ENCODE measurements at regions not wholly inside any gene's neighbourhood (a gene's known extent, or its start where the extent isn't known, plus 50 kb on each side); places are given as distances from the start of the nearest gene placed in this dataset.

- Histone ChIP-seq H3K27me3 (ENCODE audit: control insufficient read depth, extremely low read depth, insufficient read depth, low read length) (no peaks in the 10 kb centered on the region), H3K4me3 (ENCODE audit: control insufficient read depth in 2 of 3, extremely low read depth in 1 of 3, insufficient read depth in 2 of 3, low read depth in 1 of 3, low read length in 3 of 3) (no peak overlapping the region), H2AFZ (ENCODE audit: control insufficient read depth, low read length) (no peak overlapping the region), H3K4me1 (ENCODE audit: control insufficient read depth, extremely low read depth, insufficient read depth, low read length) (peaks cover under 1% of the 10 kb centered on the region), H3K4me2 (ENCODE audit: control insufficient read depth, extremely low read depth, insufficient read depth, low read depth, low read length) (no peak overlapping the region), H3K79me2 (ENCODE audit: control insufficient read depth, insufficient read depth, low read length) (no peaks in the 10 kb centered on the region), H3K9ac (ENCODE audit: control insufficient read depth, extremely low read depth, insufficient read depth, low read length) (no peak overlapping the region), H3K27ac (ENCODE audit: control insufficient read depth, insufficient read depth, low read length) (no peak overlapping the region), H3K9me1 (ENCODE audit: control insufficient read depth, extremely low read depth, insufficient read depth, low read length) (no peaks in the 10 kb centered on the region), H3K9me3 (ENCODE audit: control insufficient read depth, low read depth, low read length) (no peaks in the 10 kb centered on the region), H3K36me3 (ENCODE audit: control insufficient read depth in 2 of 2, extremely low read depth in 1 of 2, insufficient read depth in 2 of 2, low read length in 2 of 2) (no peaks in the 10 kb centered on the region), H4K20me1 (ENCODE audit: control insufficient read depth, extremely low read depth, insufficient read depth, low read length) (no peaks in the 10 kb centered on the region)
- FAIRE-seq, result no peak
- TF ChIP-seq EZH2 (IDR thresholded peaks at IDR 0.05; ENCODE audit: low read length), result no peak
- TF ChIP-seq, protein P1, sequence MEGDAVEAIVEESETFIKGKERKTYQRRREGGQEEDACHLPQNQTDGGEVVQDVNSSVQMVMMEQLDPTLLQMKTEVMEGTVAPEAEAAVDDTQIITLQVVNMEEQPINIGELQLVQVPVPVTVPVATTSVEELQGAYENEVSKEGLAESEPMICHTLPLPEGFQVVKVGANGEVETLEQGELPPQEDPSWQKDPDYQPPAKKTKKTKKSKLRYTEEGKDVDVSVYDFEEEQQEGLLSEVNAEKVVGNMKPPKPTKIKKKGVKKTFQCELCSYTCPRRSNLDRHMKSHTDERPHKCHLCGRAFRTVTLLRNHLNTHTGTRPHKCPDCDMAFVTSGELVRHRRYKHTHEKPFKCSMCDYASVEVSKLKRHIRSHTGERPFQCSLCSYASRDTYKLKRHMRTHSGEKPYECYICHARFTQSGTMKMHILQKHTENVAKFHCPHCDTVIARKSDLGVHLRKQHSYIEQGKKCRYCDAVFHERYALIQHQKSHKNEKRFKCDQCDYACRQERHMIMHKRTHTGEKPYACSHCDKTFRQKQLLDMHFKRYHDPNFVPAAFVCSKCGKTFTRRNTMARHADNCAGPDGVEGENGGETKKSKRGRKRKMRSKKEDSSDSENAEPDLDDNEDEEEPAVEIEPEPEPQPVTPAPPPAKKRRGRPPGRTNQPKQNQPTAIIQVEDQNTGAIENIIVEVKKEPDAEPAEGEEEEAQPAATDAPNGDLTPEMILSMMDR (optimal IDR thresholded peaks at IDR 0.05 in 1 of 3, IDR thresholded peaks at IDR 0.05 in 1 of 3, conservative IDR thresholded peaks at IDR 0.05 in 1 of 3; ENCODE audit: extremely low read depth in 1 of 3, insufficient read depth in 2 of 3, low read length in 3 of 3), result no peak
- DNase-seq (ENCODE audit: low read depth, low spot score), result no peak
- dilution Hi-C loops (cut with MboI; ENCODE audit: extremely low pct_ligation_motif_present, low sequenced_read_pairs), result no loop called here
Measured at GRCh38 chr14:53376064-53376463, 222.9 kb upstream of the DDHD1 start.

DNA sequence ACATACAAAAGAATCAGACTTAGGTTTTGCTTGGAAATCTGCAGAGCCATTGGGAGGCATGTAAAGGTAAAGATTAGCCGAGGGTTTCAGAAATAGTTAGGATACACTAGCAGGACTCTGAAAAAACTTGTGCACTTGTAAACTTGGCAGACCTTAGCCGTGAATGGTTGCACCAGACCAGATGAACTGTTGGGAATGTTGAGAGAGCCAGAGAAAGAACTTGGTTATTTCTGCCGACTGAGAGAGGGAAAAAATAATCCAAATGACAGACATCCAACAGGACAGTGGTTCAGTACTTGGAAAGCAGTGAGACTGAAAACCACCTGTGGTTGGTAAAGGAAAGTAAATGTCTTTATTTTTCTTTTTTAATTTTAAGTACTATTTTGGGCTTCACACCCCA, 222.5 kb upstream of the DDHD1 start:
- DNase-seq (ENCODE audit: low read depth, low spot score) (no peak), FAIRE-seq (no peak)
- H4K20me1 ChIP-seq (ENCODE audit: control insufficient read depth, extremely low read depth, insufficient read depth, low read length), result no peaks in the 10 kb centered on the region
- H3K9me1 ChIP-seq (ENCODE audit: control insufficient read depth, extremely low read depth, insufficient read depth, low read length), result no peaks in the 10 kb centered on the region
- no peak overlapping the region for H3K4me2 ChIP-seq (ENCODE audit: control insufficient read depth, extremely low read depth, insufficient read depth, low read depth, low read length)
- TF ChIP-seq, protein P1 (optimal IDR thresholded peaks at IDR 0.05 in 1 of 3, IDR thresholded peaks at IDR 0.05 in 1 of 3, conservative IDR thresholded peaks at IDR 0.05 in 1 of 3; ENCODE audit: extremely low read depth in 1 of 3, insufficient read depth in 2 of 3, low read length in 3 of 3), result no peak
- TF ChIP-seq EZH2 (IDR thresholded peaks at IDR 0.05; ENCODE audit: low read length), result no peak
- H2AFZ ChIP-seq (ENCODE audit: control insufficient read depth, low read length), result no peak overlapping the region
- no peak overlapping the region for H3K27ac ChIP-seq (ENCODE audit: control insufficient read depth, insufficient read depth, low read length)
- no peaks in the 10 kb centered on the region for H3K9me3 ChIP-seq (ENCODE audit: control insufficient read depth, low read depth, low read length)
- H3K27me3 ChIP-seq (ENCODE audit: control insufficient read depth, extremely low read depth, insufficient read depth, low read length), result no peaks in the 10 kb centered on the region
- no peak overlapping the region for H3K4me3 ChIP-seq (ENCODE audit: control insufficient read depth in 2 of 3, extremely low read depth in 1 of 3, insufficient read depth in 2 of 3, low read depth in 1 of 3, low read length in 3 of 3)
- H3K79me2 ChIP-seq (ENCODE audit: control insufficient read depth, insufficient read depth, low read length), result no peaks in the 10 kb centered on the region
- no peak overlapping the region for H3K9ac ChIP-seq (ENCODE audit: control insufficient read depth, extremely low read depth, insufficient read depth, low read length)
- dilution Hi-C loops (cut with MboI; ENCODE audit: extremely low pct_ligation_motif_present, low sequenced_read_pairs), result no loop called here
- no peaks in the 10 kb centered on the region for H3K4me1 ChIP-seq (ENCODE audit: control insufficient read depth, extremely low read depth, insufficient read depth, low read length)
- H3K36me3 ChIP-seq (ENCODE audit: control insufficient read depth in 2 of 2, extremely low read depth in 1 of 2, insufficient read depth in 2 of 2, low read length in 2 of 2), result no peaks in the 10 kb centered on the region

All from keratinocyte (primary cell).